Heart left ventricle (tissue), 13 donors: ENCODE measurements at regions not wholly inside any gene's neighbourhood (a gene's known extent, or its start where the extent isn't known, plus 50 kb on each side); places are given as distances from the start of the nearest gene placed in this dataset.

Experiments
- CTCF ChIP-seq, 12 donors: fragments of 200-600 bp; sonication (generic) in 4 of 12; IDR thresholded peaks; one replicate each; pipeline versions ENCODE4 v1.5.0 to v1.8.0; 2018 to 2022; ENCODE audit warnings: antibody characterized with exemption in 12 of 12, mild to moderate bottlenecking in 5 of 12
- POLR2A ChIP-seq, 2 donors: fragments of 450-650 bp; IDR thresholded peaks; one replicate each; pipeline ENCODE4 v1.6.1; 2017; ENCODE audit warnings: antibody characterized with exemption in 2 of 2, mild to moderate bottlenecking in 2 of 2, moderate library complexity in 2 of 2
- donor health status: ischemic (EF 13 %, LVEDD 7.1; RV severe dilation, severe dysfunction).
- donor health status: DM: no; HTN: yes; CAD: no.
- donor health status: DM: no; HTN: no; CAD: no.
- donor health status: ischemic (EF 25% LVEDD 6.9; RV normal size, moderate dysfunction).
- donor health status: ischemic (EF 25% LVEDD 5.7; RV mildly dilated, moderate dysfunction).
- donor health status: ischemic (EF 35%, LVEDD 5.7; RV mildly dilated, moderate dysfunction).
- donor health status: nonischemic (EF 11% LVEDD 7.7; RV severe dilation, severe dysfunction).
- donor health status: DM: yes; HTN: yes; CAD: no.
- donor health status: PGD.
- donor health status: ischemic (EF 29% LVEDD 5.4; RV normal size, mild dysfunction).
- donor health status: nonischemic (EF 23%, LVEDD 6.1; RV moderate dilation, normal function).

GRCh38 chr3:87837076-87837475 is 221.7 kb downstream of the CGGBP1 start:
- TF ChIP-seq CTCF (IDR thresholded peaks at IDR 0.05) (no peak), POLR2A (IDR thresholded peaks at IDR 0.05) (no peak)
